Osteocyte (in vitro differentiated cells): ENCODE measurements at regions not wholly inside any gene's neighbourhood (a gene's known extent, or its start where the extent isn't known, plus 50 kb on each side); places are given as distances from the start of the nearest gene placed in this dataset.

ENCODE experiments used
- DNase-seq: peaks from one replicate; pipeline ENCODE4 v3.0.0; 2021; ENCODE audit warnings: mixed read lengths; ENCODE audit not compliant: unreplicated experiment; ENCODE audit errors: extremely low spot score
- H3K27ac Mint-ChIP-seq: one replicate; pipeline ENCODE4 v1.8.0; 2021; ENCODE audit warnings: mild to moderate bottlenecking, mixed read lengths; ENCODE audit not compliant: unreplicated experiment
- H3K27me3 Mint-ChIP-seq: one replicate; pipeline ENCODE4 v1.8.0; 2021; ENCODE audit warnings: mixed read lengths; ENCODE audit not compliant: unreplicated experiment
- H3K36me3 Mint-ChIP-seq: one replicate; pipeline ENCODE4 v1.8.0; 2021; ENCODE audit warnings: mixed read lengths; ENCODE audit not compliant: unreplicated experiment
- H3K4me1 Mint-ChIP-seq: one replicate; pipeline ENCODE4 v1.8.0; 2021; ENCODE audit warnings: mixed read lengths; ENCODE audit not compliant: unreplicated experiment
- H3K4me3 Mint-ChIP-seq: one replicate; pipeline ENCODE4 v1.8.0; 2021; ENCODE audit warnings: mild to moderate bottlenecking, moderate library complexity, mixed read lengths; ENCODE audit not compliant: unreplicated experiment
- H3K9me3 Mint-ChIP-seq: one replicate; pipeline ENCODE4 v1.8.0; 2021; ENCODE audit warnings: mixed read lengths; ENCODE audit not compliant: unreplicated experiment
- TF ChIP-seq, protein P1 (sequence below): fragments of 200-600 bp; sonication (generic); IDR thresholded peaks from 2 replicates; pipeline ENCODE4 v1.5.0; 2021; ENCODE audit warnings: antibody characterized with exemption, mild to moderate bottlenecking, moderate library complexity

DNA sequence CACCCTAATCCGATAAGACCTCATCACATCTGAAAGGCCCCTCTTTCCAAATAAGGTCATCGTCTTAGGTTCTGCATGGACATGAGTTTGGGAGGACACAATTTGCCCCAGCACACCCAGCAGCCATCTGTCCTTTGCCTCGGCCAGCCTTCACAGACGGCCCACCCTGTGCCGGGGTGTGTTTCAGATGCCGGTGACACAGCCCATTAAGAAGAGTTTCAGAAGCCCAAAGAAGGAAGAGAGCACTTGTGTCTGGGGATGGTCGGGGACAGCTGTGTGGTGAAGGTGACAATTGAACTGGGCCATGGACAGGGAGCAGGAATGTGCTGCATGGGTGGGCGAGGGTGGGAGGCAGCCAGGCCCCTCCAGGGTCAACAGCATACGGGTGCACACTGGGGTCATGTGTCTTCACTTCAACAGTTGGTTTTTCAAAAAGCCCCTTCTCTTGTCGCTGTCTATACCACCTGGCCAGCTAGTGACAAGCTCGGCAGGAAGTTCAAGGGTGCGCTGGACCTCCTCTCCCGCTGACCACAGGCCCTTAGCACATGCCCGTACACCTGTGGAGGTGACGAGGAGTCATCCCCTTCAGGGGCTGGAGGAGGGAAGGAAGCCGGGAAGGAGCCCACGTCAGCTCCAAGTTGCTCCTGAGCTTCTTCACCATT is 183.1 kb downstream of the C16orf95 start:
- no peaks in the 10 kb centered on the region for H3K27me3 Mint-ChIP-seq
- TF ChIP-seq, protein P1, sequence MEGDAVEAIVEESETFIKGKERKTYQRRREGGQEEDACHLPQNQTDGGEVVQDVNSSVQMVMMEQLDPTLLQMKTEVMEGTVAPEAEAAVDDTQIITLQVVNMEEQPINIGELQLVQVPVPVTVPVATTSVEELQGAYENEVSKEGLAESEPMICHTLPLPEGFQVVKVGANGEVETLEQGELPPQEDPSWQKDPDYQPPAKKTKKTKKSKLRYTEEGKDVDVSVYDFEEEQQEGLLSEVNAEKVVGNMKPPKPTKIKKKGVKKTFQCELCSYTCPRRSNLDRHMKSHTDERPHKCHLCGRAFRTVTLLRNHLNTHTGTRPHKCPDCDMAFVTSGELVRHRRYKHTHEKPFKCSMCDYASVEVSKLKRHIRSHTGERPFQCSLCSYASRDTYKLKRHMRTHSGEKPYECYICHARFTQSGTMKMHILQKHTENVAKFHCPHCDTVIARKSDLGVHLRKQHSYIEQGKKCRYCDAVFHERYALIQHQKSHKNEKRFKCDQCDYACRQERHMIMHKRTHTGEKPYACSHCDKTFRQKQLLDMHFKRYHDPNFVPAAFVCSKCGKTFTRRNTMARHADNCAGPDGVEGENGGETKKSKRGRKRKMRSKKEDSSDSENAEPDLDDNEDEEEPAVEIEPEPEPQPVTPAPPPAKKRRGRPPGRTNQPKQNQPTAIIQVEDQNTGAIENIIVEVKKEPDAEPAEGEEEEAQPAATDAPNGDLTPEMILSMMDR: no peak
- H3K27ac Mint-ChIP-seq: peak overlapping the region; percentile 93
- H3K4me3 Mint-ChIP-seq: no peak overlapping the region
- peaks cover 6% of the 10 kb centered on the region for H3K36me3 Mint-ChIP-seq
- peaks cover 25% of the 10 kb centered on the region for H3K4me1 Mint-ChIP-seq
- peaks cover 5% of the 10 kb centered on the region for H3K9me3 Mint-ChIP-seq
- no peak for DNase-seq

DNA sequence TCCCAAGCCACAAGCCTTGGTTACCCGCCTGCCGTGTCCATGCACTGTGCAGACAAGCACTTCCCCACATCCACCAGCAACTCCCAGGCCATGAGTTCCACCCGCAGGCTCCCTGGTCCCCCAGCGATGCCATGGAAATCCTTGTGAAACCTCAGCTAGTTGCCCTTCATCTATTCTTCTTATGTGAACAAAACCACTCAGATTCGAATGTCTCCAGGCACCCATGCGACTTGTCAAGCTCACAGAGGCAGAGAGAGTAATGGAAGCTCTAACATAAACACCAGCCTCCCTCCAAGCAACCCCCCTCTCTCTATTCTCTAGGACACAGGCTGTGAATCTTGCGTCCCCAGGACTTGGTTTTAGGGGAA is 182.6 kb downstream of the C16orf95 start:
- Mint-ChIP-seq H3K9me3 (peaks cover 6% of the 10 kb centered on the region), H3K4me1 (peaks cover 25% of the 10 kb centered on the region), H3K27ac (peak overlapping the region; percentile 60), H3K36me3 (peaks cover 4% of the 10 kb centered on the region), H3K4me3 (no peak overlapping the region), H3K27me3 (no peaks in the 10 kb centered on the region)
- DNase-seq: no peak
- TF ChIP-seq, protein P1: no peak

DNA sequence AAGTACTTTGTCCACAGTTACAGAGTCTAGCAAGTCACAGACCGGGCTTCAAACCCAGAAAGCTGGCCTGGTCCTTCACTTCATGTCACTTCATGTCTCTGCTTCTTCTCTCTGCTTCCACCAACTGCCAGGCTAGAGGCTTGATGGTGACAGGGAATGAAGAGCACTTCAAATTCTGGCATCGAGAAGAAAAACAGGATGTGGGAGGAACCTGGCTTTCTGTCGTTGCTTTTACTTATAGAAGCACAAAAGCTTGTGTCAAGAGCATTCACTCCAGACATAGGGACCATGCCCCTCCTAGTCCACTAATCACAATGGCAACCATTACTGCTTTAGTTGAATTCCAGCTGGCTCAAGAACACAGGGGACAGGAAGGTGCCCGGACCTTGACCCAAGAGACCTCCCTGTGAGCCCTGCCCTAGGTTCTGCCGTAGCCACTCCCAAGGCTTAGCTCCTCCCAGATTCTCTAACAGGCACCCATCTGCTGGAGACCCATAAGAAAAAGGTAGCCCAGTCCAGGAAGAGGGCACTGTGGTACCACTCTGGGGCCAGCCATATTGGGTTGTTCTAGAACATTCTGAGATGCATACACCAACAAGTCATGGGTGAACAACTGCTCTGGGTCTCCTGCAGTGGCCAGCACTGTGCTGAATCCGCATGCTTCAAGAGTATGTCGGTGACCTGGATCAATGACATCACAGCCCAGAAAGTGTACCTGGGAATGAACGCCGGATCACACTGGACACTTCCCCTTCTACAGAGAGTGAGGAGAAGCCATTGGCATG is 181.8 kb downstream of the C16orf95 start:
- no peak overlapping the region for H3K4me3 Mint-ChIP-seq
- no peak for DNase-seq

DNA sequence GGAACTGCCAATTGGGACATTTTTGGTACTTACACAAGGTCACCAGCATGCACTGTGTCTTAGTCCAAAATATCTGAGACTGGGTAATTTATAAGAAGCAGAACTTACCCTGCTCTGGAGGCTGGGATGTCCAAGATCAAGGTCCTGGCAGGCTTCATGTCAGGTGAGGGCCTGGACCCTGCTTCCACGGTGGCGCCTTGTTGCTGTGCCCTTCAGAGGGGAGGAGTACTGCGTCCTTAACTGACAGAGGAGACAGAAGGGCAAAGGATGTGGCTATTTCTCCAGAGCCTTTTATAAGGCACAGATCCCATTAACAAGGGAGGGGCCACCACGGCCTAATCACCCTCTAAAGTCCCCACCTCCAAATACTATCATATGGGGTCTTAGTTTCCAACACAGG is 178.9 kb downstream of the C16orf95 start:
- Mint-ChIP-seq H3K4me3 (no peak overlapping the region), H3K4me1 (peaks cover 49% of the 10 kb centered on the region), H3K27ac (no peak overlapping the region), H3K9me3 (peaks cover 6% of the 10 kb centered on the region), H3K36me3 (peaks cover 4% of the 10 kb centered on the region), H3K27me3 (no peaks in the 10 kb centered on the region)
- TF ChIP-seq, protein P1: no peak
- DNase-seq: no peak

More for the DNA sequence above, 181.8 kb downstream of the C16orf95 start:
- TF ChIP-seq, protein P1: no peak
- Mint-ChIP-seq H3K27ac (peak overlapping the region; percentile 60), H3K27me3 (no peaks in the 10 kb centered on the region), H3K9me3 (peaks cover 6% of the 10 kb centered on the region), H3K36me3 (peaks cover 4% of the 10 kb centered on the region), H3K4me1 (peaks cover 25% of the 10 kb centered on the region)

DNA sequence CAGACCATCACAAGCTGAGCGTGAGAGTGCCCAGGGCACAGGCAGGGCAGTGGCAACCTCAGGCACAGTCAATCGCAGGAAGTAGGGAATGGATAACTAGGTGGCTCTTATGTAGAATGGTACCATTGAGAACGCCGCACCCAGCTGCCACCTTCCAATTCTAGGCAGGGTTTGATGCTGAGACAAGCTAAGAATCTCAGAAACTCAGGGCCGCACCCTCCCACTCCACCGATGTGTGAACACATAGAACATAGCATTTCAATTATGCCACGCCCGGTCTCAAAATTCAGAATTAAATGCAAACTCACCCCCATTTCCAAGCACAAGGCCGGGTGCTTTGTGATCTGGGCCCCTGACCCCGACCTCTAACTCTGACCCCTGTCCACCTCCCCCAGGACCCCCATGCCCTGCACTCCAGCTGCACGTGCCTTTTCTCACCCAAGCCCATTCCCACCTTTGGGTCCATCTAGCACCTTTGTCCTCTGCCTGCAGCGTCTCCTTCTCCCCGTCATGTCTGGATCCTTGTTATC is 178.4 kb downstream of the C16orf95 start:
- Mint-ChIP-seq H3K9me3 (peaks cover 6% of the 10 kb centered on the region), H3K4me1 (peaks cover 54% of the 10 kb centered on the region), H3K27me3 (no peaks in the 10 kb centered on the region), H3K27ac (no peak overlapping the region), H3K36me3 (peaks cover 4% of the 10 kb centered on the region), H3K4me3 (no peak overlapping the region)
- TF ChIP-seq, protein P1: no peak
- no peak for DNase-seq
